ENCODE measurements at regions not wholly inside any gene's neighbourhood (a gene's known extent, or its start where the extent isn't known, plus 50 kb on each side); places are given as distances from the start of the nearest gene placed in this dataset.
"Not testable (repeated sequence)": the region's sequence is repeated elsewhere in the genome, so short reads cannot be mapped to it uniquely, and the experiment has no call there.

GRCh38 chr13:72559716-72560115, 167.7 kb downstream of the MZT1 start:
- ATAC-seq (no peak), DNase-seq (no peak)
- Mint-ChIP-seq H3K4me3 (no peak overlapping the region), H3K4me1 (ENCODE audit: low read depth) (no peaks in the 10 kb centered on the region), H3K36me3 (ENCODE audit: insufficient read depth) (no peaks in the 10 kb centered on the region), H3K27me3 (ENCODE audit: low read depth) (no peaks in the 10 kb centered on the region), H3K9me3 (no peaks in the 10 kb centered on the region)

- no peaks in the 10 kb centered on the region for H3K36me3 Mint-ChIP-seq (ENCODE audit: insufficient read depth)
- H3K4me1 Mint-ChIP-seq (ENCODE audit: low read depth): no peaks in the 10 kb centered on the region
- H3K4me3 Mint-ChIP-seq: no peak overlapping the region
- no peaks in the 10 kb centered on the region for H3K27me3 Mint-ChIP-seq (ENCODE audit: low read depth)
- DNase-seq (no peak), ATAC-seq (no peak)
- no peaks in the 10 kb centered on the region for H3K9me3 Mint-ChIP-seq
Observed at GRCh38 chr13:72556945-72557344, 170.5 kb downstream of the MZT1 start.

- H3K36me3 Mint-ChIP-seq (ENCODE audit: insufficient read depth): no peaks in the 10 kb centered on the region
- DNase-seq (no peak), ATAC-seq (no peak)
- H3K4me1 Mint-ChIP-seq (ENCODE audit: low read depth): no peaks in the 10 kb centered on the region
- no peaks in the 10 kb centered on the region for H3K9me3 Mint-ChIP-seq
- H3K4me3 Mint-ChIP-seq: no peak overlapping the region
- no peaks in the 10 kb centered on the region for H3K27me3 Mint-ChIP-seq (ENCODE audit: low read depth)
Observed at GRCh38 chr13:72555601-72556000, 171.8 kb downstream of the MZT1 start.

GRCh38 chr13:72552731-72553130, 174.7 kb downstream of the MZT1 start:
- DNase-seq: no peak
- H3K4me3 Mint-ChIP-seq: no peak overlapping the region
- H3K36me3 Mint-ChIP-seq (ENCODE audit: insufficient read depth): no peaks in the 10 kb centered on the region
- H3K4me1 Mint-ChIP-seq (ENCODE audit: low read depth): no peaks in the 10 kb centered on the region
- H3K27me3 Mint-ChIP-seq (ENCODE audit: low read depth): no peaks in the 10 kb centered on the region
- no peaks in the 10 kb centered on the region for H3K9me3 Mint-ChIP-seq
- no peak for ATAC-seq

GRCh38 chr13:72545895-72546294, 181.5 kb downstream of the MZT1 start:
- ATAC-seq; H3K36me3 Mint-ChIP-seq (ENCODE audit: insufficient read depth); H3K9me3 Mint-ChIP-seq; H3K4me3 Mint-ChIP-seq; DNase-seq; H3K4me1 Mint-ChIP-seq (ENCODE audit: low read depth); H3K27me3 Mint-ChIP-seq (ENCODE audit: low read depth): not testable (repeated sequence)

- no peak for DNase-seq
- no peaks in the 10 kb centered on the region for H3K36me3 Mint-ChIP-seq (ENCODE audit: insufficient read depth)
- H3K27me3 Mint-ChIP-seq (ENCODE audit: low read depth): no peaks in the 10 kb centered on the region
- H3K4me1 Mint-ChIP-seq (ENCODE audit: low read depth): no peaks in the 10 kb centered on the region
- no peaks in the 10 kb centered on the region for H3K9me3 Mint-ChIP-seq
- ATAC-seq: no peak
- H3K4me3 Mint-ChIP-seq: no peak overlapping the region
Observed at GRCh38 chr13:72545030-72545719, 182.3 kb downstream of the MZT1 start.

- Mint-ChIP-seq H3K4me1 (ENCODE audit: low read depth) (no peaks in the 10 kb centered on the region), H3K27me3 (ENCODE audit: low read depth) (no peaks in the 10 kb centered on the region), H3K4me3 (no peak overlapping the region), H3K36me3 (ENCODE audit: insufficient read depth) (no peaks in the 10 kb centered on the region), H3K9me3 (no peaks in the 10 kb centered on the region)
- DNase-seq (no peak), ATAC-seq (no peak)
Observed at GRCh38 chr13:72544042-72544441, 183.4 kb downstream of the MZT1 start.

- ATAC-seq: no peak
- no peak for DNase-seq
- no peaks in the 10 kb centered on the region for H3K9me3 Mint-ChIP-seq
- H3K36me3 Mint-ChIP-seq (ENCODE audit: insufficient read depth): no peaks in the 10 kb centered on the region
- no peak overlapping the region for H3K4me3 Mint-ChIP-seq
- H3K4me1 Mint-ChIP-seq (ENCODE audit: low read depth): no peaks in the 10 kb centered on the region
- H3K27me3 Mint-ChIP-seq (ENCODE audit: low read depth): no peaks in the 10 kb centered on the region
Observed at GRCh38 chr13:72542241-72542640, 185.2 kb downstream of the MZT1 start.

GRCh38 chr13:72541674-72542073, 185.8 kb downstream of the MZT1 start:
- no peak for ATAC-seq
- no peak for DNase-seq
- Mint-ChIP-seq H3K27me3 (ENCODE audit: low read depth) (no peaks in the 10 kb centered on the region), H3K4me3 (no peak overlapping the region), H3K9me3 (no peaks in the 10 kb centered on the region), H3K36me3 (ENCODE audit: insufficient read depth) (no peaks in the 10 kb centered on the region), H3K4me1 (ENCODE audit: low read depth) (no peaks in the 10 kb centered on the region)

GRCh38 chr13:72540881-72541280, 186.5 kb downstream of the MZT1 start:
- Mint-ChIP-seq H3K9me3 (no peaks in the 10 kb centered on the region), H3K36me3 (ENCODE audit: insufficient read depth) (no peaks in the 10 kb centered on the region), H3K4me1 (ENCODE audit: low read depth) (no peaks in the 10 kb centered on the region), H3K27me3 (ENCODE audit: low read depth) (no peaks in the 10 kb centered on the region), H3K4me3 (no peak overlapping the region)
- DNase-seq: no peak
- ATAC-seq: no peak

GRCh38 chr13:72539925-72540324, 187.5 kb downstream of the MZT1 start:
- Mint-ChIP-seq H3K36me3 (ENCODE audit: insufficient read depth) (no peaks in the 10 kb centered on the region), H3K4me1 (ENCODE audit: low read depth) (no peaks in the 10 kb centered on the region), H3K4me3 (no peak overlapping the region), H3K27me3 (ENCODE audit: low read depth) (no peaks in the 10 kb centered on the region), H3K9me3 (no peaks in the 10 kb centered on the region)
- ATAC-seq: no peak
- DNase-seq: no peak

- ATAC-seq: no peak
- no peaks in the 10 kb centered on the region for H3K4me1 Mint-ChIP-seq (ENCODE audit: low read depth)
- no peaks in the 10 kb centered on the region for H3K27me3 Mint-ChIP-seq (ENCODE audit: low read depth)
- H3K4me3 Mint-ChIP-seq: no peak overlapping the region
- DNase-seq: no peak
- no peaks in the 10 kb centered on the region for H3K9me3 Mint-ChIP-seq
- H3K36me3 Mint-ChIP-seq (ENCODE audit: insufficient read depth): no peaks in the 10 kb centered on the region
Observed at GRCh38 chr13:72537782-72538181, 189.6 kb downstream of the MZT1 start.

GRCh38 chr13:72537395-72537780, 190.0 kb downstream of the MZT1 start:
- H3K36me3 Mint-ChIP-seq (ENCODE audit: insufficient read depth): no peaks in the 10 kb centered on the region
- DNase-seq (no peak), ATAC-seq (no peak)
- H3K27me3 Mint-ChIP-seq (ENCODE audit: low read depth): no peaks in the 10 kb centered on the region
- no peak overlapping the region for H3K4me3 Mint-ChIP-seq
- no peaks in the 10 kb centered on the region for H3K4me1 Mint-ChIP-seq (ENCODE audit: low read depth)
- no peaks in the 10 kb centered on the region for H3K9me3 Mint-ChIP-seq

GRCh38 chr13:72536714-72537394, 190.6 kb downstream of the MZT1 start:
- no peak for DNase-seq
- Mint-ChIP-seq H3K36me3 (ENCODE audit: insufficient read depth) (no peaks in the 10 kb centered on the region), H3K9me3 (no peaks in the 10 kb centered on the region), H3K27me3 (ENCODE audit: low read depth) (no peaks in the 10 kb centered on the region), H3K4me1 (ENCODE audit: low read depth) (no peaks in the 10 kb centered on the region), H3K4me3 (no peak overlapping the region)
- ATAC-seq: no peak

- no peak for DNase-seq
- Mint-ChIP-seq H3K27me3 (ENCODE audit: low read depth) (no peaks in the 10 kb centered on the region), H3K4me1 (ENCODE audit: low read depth) (no peaks in the 10 kb centered on the region), H3K36me3 (ENCODE audit: insufficient read depth) (no peaks in the 10 kb centered on the region), H3K4me3 (no peak overlapping the region), H3K9me3 (no peaks in the 10 kb centered on the region)
- ATAC-seq: no peak
Observed at GRCh38 chr13:72534951-72535640, 192.3 kb downstream of the MZT1 start.

Data from activated T-cell treated with anti-CD3 and anti-CD28 coated beads, Interleukin-2, amount 50 U/mL, for 4 hours (primary cell).